HUES48 (cell line): ENCODE measurements at regions not wholly inside any gene's neighbourhood (a gene's known extent, or its start where the extent isn't known, plus 50 kb on each side); places are given as distances from the start of the nearest gene placed in this dataset.

Experiments used
- H3K27ac ChIP-seq: one replicate; pipeline ENCODE4 v1.7.0; 2013; ENCODE audit warnings: low read depth, low read length, inconsistent platforms
- H3K27me3 ChIP-seq: 2 replicates; pipeline ENCODE4 v1.6.1; 2013; ENCODE audit warnings: mild to moderate bottlenecking, low read length; ENCODE audit not compliant: control insufficient read depth, insufficient read depth
- H3K36me3 ChIP-seq: 2 replicates; pipeline ENCODE4 v1.6.1; 2013; ENCODE audit warnings: low read length; ENCODE audit not compliant: control insufficient read depth, insufficient read depth
- H3K4me1 ChIP-seq: 2 replicates; pipeline ENCODE4 v1.6.1; 2013; ENCODE audit warnings: mild to moderate bottlenecking, low read length; ENCODE audit not compliant: control insufficient read depth, insufficient read depth
- H3K4me3 ChIP-seq: 2 replicates; pipeline ENCODE4 v1.5.1; 2013; ENCODE audit warnings: mild to moderate bottlenecking, low read depth, low read length
- H3K9ac ChIP-seq: 2 replicates; pipeline ENCODE4 v1.6.1; 2013; ENCODE audit warnings: mild to moderate bottlenecking, low read depth, low read length, moderate library complexity
- H3K9me3 ChIP-seq: 2 replicates; pipeline ENCODE4 v1.6.1; 2013; ENCODE audit warnings: low read length; ENCODE audit not compliant: control insufficient read depth, insufficient read depth

DNA sequence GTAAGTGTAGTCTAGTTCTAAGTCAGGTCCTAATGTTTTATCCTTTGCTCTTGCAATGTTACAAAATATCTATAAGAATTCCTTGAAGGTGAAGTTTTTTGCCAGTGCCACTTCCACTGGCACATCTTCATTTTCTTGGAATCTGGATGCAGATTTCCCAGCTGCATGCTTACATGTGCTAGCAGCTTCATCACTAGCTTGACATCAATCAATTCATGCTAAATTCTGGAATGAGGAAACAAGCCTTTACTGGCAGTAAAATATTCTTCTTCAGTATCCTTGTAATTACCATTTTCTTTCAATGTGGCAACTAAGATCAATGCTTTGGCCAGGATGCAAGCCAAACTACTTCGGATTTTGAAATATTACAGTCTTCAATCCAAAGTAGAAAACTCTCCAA is 200.6 kb upstream of the SIX2 start:
- Histone ChIP-seq H3K36me3 (no peaks in the 10 kb centered on the region), H3K4me3 (no peak overlapping the region), H3K27me3 (no peaks in the 10 kb centered on the region), H3K27ac (no peak overlapping the region), H3K9me3 (no peaks in the 10 kb centered on the region), H3K4me1 (no peaks in the 10 kb centered on the region), H3K9ac (no peak overlapping the region)

DNA sequence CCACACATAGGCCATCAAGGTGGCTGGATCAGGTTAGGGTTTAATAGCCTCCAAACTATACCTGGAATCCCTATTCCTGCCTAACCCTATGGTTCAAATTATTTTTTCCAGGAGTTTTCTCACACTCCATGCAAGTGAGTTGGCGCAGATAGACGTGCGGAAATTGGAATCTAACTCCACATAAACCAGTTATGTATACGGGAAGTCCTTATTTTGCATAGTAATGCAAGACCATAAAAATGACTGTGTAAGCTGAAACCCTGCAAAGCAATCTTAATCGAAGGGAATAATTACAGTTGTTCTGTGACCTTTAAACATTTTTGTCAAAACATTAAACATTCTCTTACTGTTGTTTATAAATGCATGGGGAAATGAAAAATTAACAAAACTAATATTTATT is 200.1 kb upstream of the SIX2 start:
- H3K36me3 ChIP-seq, result no peaks in the 10 kb centered on the region
- no peak overlapping the region for H3K4me3 ChIP-seq
- no peak overlapping the region for H3K9ac ChIP-seq
- H3K27me3 ChIP-seq, result no peaks in the 10 kb centered on the region
- H3K27ac ChIP-seq, result no peak overlapping the region
- no peaks in the 10 kb centered on the region for H3K4me1 ChIP-seq
- H3K9me3 ChIP-seq, result no peaks in the 10 kb centered on the region

DNA sequence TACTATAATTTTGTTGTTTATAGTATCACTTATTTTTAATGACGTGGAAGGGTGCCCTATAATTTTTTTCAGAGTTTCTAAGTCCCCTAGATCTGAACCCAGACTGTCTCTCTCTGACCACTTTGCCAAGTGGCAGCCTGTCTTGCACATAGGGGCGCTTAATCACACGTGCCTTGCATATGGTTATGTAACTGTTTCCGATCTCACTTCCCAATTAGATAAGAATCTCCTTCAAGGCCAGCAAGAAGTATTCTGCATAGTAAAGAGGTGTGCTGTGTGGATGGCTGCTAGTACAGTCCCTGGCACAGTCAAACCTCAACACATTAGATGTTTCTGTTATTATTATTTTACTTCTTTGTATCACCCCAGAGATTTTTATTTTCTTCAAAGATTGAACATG is 197.8 kb upstream of the SIX2 start:
- no peaks in the 10 kb centered on the region for H3K9me3 ChIP-seq
- no peak overlapping the region for H3K4me3 ChIP-seq
- no peaks in the 10 kb centered on the region for H3K27me3 ChIP-seq
- no peaks in the 10 kb centered on the region for H3K36me3 ChIP-seq
- H3K4me1 ChIP-seq, result no peaks in the 10 kb centered on the region
- no peak overlapping the region for H3K9ac ChIP-seq
- H3K27ac ChIP-seq, result no peak overlapping the region

DNA sequence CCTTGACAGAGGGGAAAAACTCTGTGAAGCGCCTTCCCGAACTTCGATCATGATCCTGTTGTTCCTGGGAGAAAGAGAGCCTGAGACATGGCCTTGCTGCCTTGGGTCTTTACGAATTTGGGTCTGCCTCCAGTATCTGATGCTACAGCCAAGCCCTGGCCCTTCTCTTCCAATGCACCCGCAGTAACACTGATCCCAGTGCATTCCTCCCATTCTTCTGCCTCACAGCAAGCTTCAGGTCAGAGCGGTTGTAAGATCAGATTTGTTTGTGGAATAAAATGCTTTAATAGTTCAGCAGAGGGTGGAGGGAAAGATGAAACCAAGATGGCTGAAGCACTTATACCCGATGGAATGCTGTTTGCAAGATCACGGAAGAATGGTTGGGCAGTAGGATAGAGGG is 196.7 kb upstream of the SIX2 start:
- H3K27me3 ChIP-seq, result no peaks in the 10 kb centered on the region
- H3K27ac ChIP-seq, result no peak overlapping the region
- H3K9me3 ChIP-seq, result no peaks in the 10 kb centered on the region
- no peaks in the 10 kb centered on the region for H3K36me3 ChIP-seq
- no peak overlapping the region for H3K9ac ChIP-seq
- H3K4me1 ChIP-seq, result no peaks in the 10 kb centered on the region
- no peak overlapping the region for H3K4me3 ChIP-seq

DNA sequence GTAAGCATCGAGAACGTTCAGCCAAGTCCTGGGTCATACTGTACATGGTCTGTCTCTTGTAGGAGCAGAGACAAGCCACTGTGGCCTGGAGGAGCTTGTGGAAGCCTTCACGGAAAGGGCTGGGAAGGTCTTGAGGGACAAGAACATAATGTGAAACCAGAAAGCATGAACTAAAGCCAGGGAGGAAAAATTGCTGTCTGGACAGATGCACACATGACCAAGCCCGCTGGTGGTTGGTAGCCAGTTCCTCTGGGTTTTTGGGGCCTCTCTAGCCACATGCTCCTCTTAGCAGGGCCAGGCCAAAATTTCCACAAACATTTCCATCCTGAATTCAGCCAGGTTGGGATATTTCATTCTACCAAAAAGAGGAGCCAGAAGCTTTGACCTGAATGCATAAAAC is 196.2 kb upstream of the SIX2 start:
- H3K9ac ChIP-seq, result no peak overlapping the region
- no peaks in the 10 kb centered on the region for H3K4me1 ChIP-seq
- no peak overlapping the region for H3K4me3 ChIP-seq
- no peaks in the 10 kb centered on the region for H3K9me3 ChIP-seq
- no peak overlapping the region for H3K27ac ChIP-seq
- no peaks in the 10 kb centered on the region for H3K36me3 ChIP-seq
- no peaks in the 10 kb centered on the region for H3K27me3 ChIP-seq

DNA sequence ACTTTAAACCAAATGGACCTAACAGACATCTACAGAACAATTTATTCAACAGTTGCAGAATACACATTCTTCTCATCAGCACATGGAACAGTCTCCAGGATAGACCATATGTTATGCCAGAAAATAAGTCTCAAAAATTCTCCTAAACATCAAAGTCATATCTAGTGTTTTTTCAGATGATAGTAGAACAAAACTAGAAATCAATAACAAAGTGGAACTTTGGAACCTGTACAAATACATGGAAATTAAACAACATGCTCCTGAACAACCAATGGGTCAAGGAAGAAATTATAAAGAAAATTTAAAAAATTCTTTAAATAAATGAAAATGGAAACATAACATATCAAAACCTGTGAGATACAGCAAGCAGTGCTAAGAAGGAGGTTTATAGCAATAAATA is 194.1 kb upstream of the SIX2 start:
- H3K9me3 ChIP-seq, result no peaks in the 10 kb centered on the region
- H3K36me3 ChIP-seq, result no peaks in the 10 kb centered on the region
- no peak overlapping the region for H3K9ac ChIP-seq
- no peaks in the 10 kb centered on the region for H3K4me1 ChIP-seq
- no peak overlapping the region for H3K4me3 ChIP-seq
- no peaks in the 10 kb centered on the region for H3K27me3 ChIP-seq
- H3K27ac ChIP-seq, result no peak overlapping the region

DNA sequence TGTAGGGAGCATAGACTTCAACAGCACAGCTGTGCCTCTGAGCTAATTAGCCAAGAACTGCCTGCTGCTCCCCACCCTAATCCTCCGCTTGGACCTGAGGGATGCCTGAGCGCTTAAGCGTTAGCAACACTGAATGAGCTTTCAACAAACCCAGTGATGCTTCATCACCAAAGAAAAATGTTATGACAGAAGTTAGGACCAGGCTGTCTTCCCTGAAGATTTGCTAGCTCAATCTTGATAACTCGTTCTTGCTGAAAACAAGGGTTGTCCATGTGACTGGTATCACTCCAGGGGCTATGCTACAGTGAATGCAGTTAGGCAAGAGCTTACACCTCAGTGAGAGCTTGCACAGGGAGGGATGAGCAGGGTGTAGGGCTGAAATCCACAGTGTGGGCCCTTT is 190.7 kb upstream of the SIX2 start:
- Histone ChIP-seq H3K36me3 (no peaks in the 10 kb centered on the region), H3K27me3 (no peaks in the 10 kb centered on the region), H3K27ac (no peak overlapping the region), H3K4me1 (no peaks in the 10 kb centered on the region), H3K9ac (no peak overlapping the region), H3K9me3 (no peaks in the 10 kb centered on the region), H3K4me3 (no peak overlapping the region)

DNA sequence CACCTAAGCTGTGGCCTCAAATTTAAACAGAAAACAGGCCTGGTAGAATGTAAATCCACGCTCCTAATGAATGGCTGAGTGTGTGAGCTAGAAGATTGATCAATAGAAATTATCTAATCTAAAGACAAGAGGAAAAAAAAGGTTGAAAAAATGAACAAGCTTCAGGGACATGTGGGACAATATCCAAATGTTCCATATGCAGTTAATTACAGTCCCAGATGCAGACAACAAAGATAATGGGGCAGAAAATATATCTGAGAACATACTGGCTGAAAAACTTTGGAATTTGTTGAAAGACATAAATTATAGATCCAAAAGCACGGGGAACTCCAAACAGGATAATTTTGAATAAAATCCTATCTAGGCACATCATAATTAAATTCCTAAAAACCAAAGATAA is 186.7 kb upstream of the SIX2 start:
- Histone ChIP-seq H3K27ac (no peak overlapping the region), H3K9ac (no peak overlapping the region), H3K36me3 (no peaks in the 10 kb centered on the region), H3K4me1 (peaks cover 10% of the 10 kb centered on the region), H3K9me3 (no peaks in the 10 kb centered on the region), H3K27me3 (no peaks in the 10 kb centered on the region), H3K4me3 (no peak overlapping the region)

DNA sequence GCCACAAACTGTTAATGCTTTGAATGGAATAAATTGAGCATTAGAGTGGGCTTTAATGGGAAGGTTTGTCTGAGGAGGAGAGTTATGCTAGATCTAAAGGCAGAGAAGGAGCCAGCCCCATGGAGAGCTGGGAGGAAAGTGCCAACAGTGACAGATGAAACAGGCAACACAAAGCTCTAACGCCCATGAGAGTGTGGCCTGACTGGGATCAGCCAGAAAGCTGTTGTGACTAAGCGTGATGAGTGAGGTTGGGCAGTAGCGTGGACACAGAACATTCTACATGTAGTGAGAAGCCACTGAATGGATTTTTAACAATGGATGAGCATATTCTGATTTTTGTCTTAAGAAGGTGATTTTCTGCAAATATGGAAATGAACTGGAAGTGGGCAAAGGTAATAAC is 185.3 kb upstream of the SIX2 start:
- no peak overlapping the region for H3K9ac ChIP-seq
- H3K4me3 ChIP-seq, result no peak overlapping the region
- peaks cover 10% of the 10 kb centered on the region for H3K4me1 ChIP-seq
- H3K9me3 ChIP-seq, result no peaks in the 10 kb centered on the region
- no peaks in the 10 kb centered on the region for H3K36me3 ChIP-seq
- H3K27me3 ChIP-seq, result no peaks in the 10 kb centered on the region
- H3K27ac ChIP-seq, result no peak overlapping the region

DNA sequence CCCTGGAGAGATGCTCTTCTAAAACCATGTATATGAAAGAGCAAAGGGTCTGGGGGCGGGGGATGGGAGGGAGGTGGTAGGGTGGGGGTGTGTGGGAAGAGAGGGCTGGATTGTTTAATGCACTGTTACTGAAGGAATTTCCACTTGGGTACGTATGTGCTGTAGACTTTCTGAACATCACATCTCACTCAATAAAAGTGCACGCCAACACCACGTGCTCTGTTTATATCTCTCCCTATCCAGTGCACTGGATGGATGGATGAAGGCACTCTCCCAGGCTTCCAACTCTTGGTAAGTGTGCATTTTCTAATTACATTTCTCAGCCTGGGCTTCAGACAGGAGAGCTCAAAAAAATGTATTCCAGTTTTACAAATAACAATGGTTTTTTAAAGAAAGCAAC is 184.3 kb upstream of the SIX2 start:
- Histone ChIP-seq H3K27ac (no peak overlapping the region), H3K9ac (no peak overlapping the region), H3K27me3 (no peaks in the 10 kb centered on the region), H3K36me3 (no peaks in the 10 kb centered on the region), H3K4me1 (peaks cover 10% of the 10 kb centered on the region), H3K9me3 (no peaks in the 10 kb centered on the region), H3K4me3 (no peak overlapping the region)

DNA sequence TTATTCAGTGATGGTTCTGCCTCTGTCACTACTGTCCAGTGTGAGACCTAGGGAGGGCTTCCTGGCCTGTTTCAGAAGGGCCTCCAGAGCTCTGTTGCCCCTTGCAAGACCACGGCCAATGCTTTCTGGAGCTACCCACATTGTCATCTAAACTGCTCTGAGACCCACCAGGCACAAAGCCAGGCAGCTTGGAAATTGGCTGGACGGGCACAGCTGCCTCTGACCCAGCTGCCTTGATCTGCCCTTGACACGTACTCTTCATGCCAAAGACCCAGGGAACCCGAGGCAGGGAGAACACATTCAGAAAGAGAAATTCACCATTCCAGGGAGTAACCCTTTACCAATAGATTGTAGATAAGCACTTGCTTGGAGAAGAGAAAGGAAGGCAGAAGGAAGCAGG is 183.7 kb upstream of the SIX2 start:
- no peaks in the 10 kb centered on the region for H3K9me3 ChIP-seq
- no peak overlapping the region for H3K4me3 ChIP-seq
- H3K27me3 ChIP-seq, result no peaks in the 10 kb centered on the region
- H3K27ac ChIP-seq, result no peak overlapping the region
- no peaks in the 10 kb centered on the region for H3K36me3 ChIP-seq
- peaks cover 10% of the 10 kb centered on the region for H3K4me1 ChIP-seq
- no peak overlapping the region for H3K9ac ChIP-seq

DNA sequence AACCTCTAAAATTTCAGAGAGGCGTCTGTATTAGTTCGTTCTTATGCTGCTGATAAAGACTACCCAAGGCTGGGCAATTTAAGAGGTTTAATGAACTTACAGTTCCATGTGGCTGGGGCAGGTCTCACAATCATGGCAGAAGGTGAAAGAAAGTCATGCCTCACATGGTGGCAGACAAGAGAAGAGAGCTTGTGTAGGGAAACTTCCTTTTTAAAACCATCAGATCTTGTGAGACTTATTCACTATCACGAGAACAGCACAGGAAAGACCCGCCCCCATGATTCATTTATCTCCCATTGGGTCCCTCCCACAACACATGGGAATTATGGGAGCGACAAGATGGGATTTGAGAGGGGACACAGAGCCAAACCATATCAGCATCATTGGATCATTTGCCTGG is 183.2 kb upstream of the SIX2 start:
- Histone ChIP-seq H3K9me3 (no peaks in the 10 kb centered on the region), H3K36me3 (no peaks in the 10 kb centered on the region), H3K4me3 (no peak overlapping the region), H3K4me1 (peaks cover 10% of the 10 kb centered on the region), H3K9ac (no peak overlapping the region), H3K27me3 (no peaks in the 10 kb centered on the region), H3K27ac (no peak overlapping the region)
